ENCODE measurements at regions not wholly inside any gene's neighbourhood (a gene's known extent, or its start where the extent isn't known, plus 50 kb on each side); places are given as distances from the start of the nearest gene placed in this dataset.

GRCh38 chr16:50899951-50900350, 158.1 kb downstream of the CYLD start:
- H3K4me1 ChIP-seq (replicated peaks in 1 of 4; ENCODE audit: control insufficient read depth in 3 of 4, insufficient read depth in 4 of 4, low read length in 3 of 4) = no peaks in the 10 kb centered on the region
- H2BK5ac ChIP-seq (ENCODE audit: low read depth, low read length) = no peak overlapping the region
- H3K18ac ChIP-seq (ENCODE audit: extremely low read depth, low read length) = no peak overlapping the region
- no peaks in the 10 kb centered on the region for H3K79me1 ChIP-seq (ENCODE audit: low read depth, low read length)
- H3K4ac ChIP-seq (replicated peaks; ENCODE audit: insufficient read length, low read depth, low read length) = no peak overlapping the region
- no peak overlapping the region for H4K91ac ChIP-seq (replicated peaks; ENCODE audit: insufficient read length, low read length)
- FAIRE-seq = no peak
- no peak overlapping the region for H2BK120ac ChIP-seq (replicated peaks; ENCODE audit: low read depth, low read length)
- no peak overlapping the region for H2AFZ ChIP-seq (ENCODE audit: low read length)
- no peaks in the 10 kb centered on the region for H3K23me2 ChIP-seq (ENCODE audit: low read depth, low read length)
- WGBS, 2 experiments (ENCODE audit: extremely low coverage in 1 of 2, insufficient coverage in 1 of 2, insufficient read length in 1 of 2, insufficient replicate concordance in 2 of 2, low coverage in 1 of 2, low lambda C conversion rate in 2 of 2, missing lambda C conversion rate in 1 of 2) = 95% methylated on average over 2 of the region's 2 CpGs; no CpG with 5 or more reads in 1 of the 2 experiments
- no peak overlapping the region for H3K14ac ChIP-seq (ENCODE audit: insufficient read length)
- H3K27ac ChIP-seq (ENCODE audit: low read depth, low read length) = no peak overlapping the region
- no peak overlapping the region; the same call in 1 of the 2 replicates for H4K8ac ChIP-seq (ENCODE audit: extremely low read depth, insufficient read depth, low read length)
- no peak overlapping the region for H3K4me3 ChIP-seq (ENCODE audit: extremely low read depth in 1 of 4, insufficient read depth in 2 of 4, low read depth in 3 of 4, low read length in 4 of 4)
- no peaks in the 10 kb centered on the region for H3K79me2 ChIP-seq (ENCODE audit: control insufficient read depth in 1 of 2, insufficient read depth in 2 of 2, low read length in 2 of 2)
- H2BK20ac ChIP-seq (ENCODE audit: low read length) = no peak overlapping the region
- H3K36me3 ChIP-seq (ENCODE audit: control insufficient read depth in 2 of 4, insufficient read depth in 4 of 4, low read length in 3 of 4) = no peaks in the 10 kb centered on the region
- no peak overlapping the region for H3K9ac ChIP-seq (replicated peaks in 1 of 4; ENCODE audit: extremely low read depth in 1 of 4, low read depth in 3 of 4, low read length in 3 of 4)
- POLR2A ChIA-PET (ENCODE audit: partially characterized antibody) = no interaction called here
- no peak overlapping the region for H2BK15ac ChIP-seq (ENCODE audit: low read length)
- H4K20me1 ChIP-seq (replicated peaks in 1 of 2; ENCODE audit: control insufficient read depth in 1 of 2, insufficient read depth in 2 of 2, low read length in 2 of 2) = peaks cover 0 to 2% of the 10 kb centered on the region in 2 experiments
- H4K5ac ChIP-seq (ENCODE audit: insufficient read length, low read depth, low read length) = no peak overlapping the region
- no peak overlapping the region for H2AK5ac ChIP-seq (ENCODE audit: low read depth, low read length)
- no peak overlapping the region for H2BK12ac ChIP-seq (ENCODE audit: low read depth, low read length)
- H3K56ac ChIP-seq (replicated peaks; ENCODE audit: insufficient read length, low read depth, low read length) = no peak overlapping the region
- CTCF ChIA-PET (ENCODE audit: partially characterized antibody) = interaction anchor here (1.2 kb wide), 2 partner anchors 25 to 38 kb away, joined by 3 read pairs; no protein-coding TSS in a partner anchor
- no peak overlapping the region for H3K23ac ChIP-seq (ENCODE audit: insufficient read length)
- no peaks in the 10 kb centered on the region for H3K27me3 ChIP-seq (replicated peaks in 1 of 4; ENCODE audit: control insufficient read depth in 3 of 4, extremely low read depth in 1 of 4, insufficient read depth in 3 of 4, low read length in 3 of 4)
- no peak for DNase-seq (ENCODE audit: low read depth in 1 of 2, low spot score in 2 of 2)
- no peak overlapping the region for H3K4me2 ChIP-seq (ENCODE audit: insufficient read depth in 1 of 2, low read depth in 2 of 2, low read length in 2 of 2)
- H3K9me3 ChIP-seq (ENCODE audit: insufficient read depth in 2 of 2, low read depth in 1 of 2, low read length in 1 of 2) = no peaks in the 10 kb centered on the region
- TF ChIP-seq RBBP5 (IDR thresholded peaks at IDR 0.05; ENCODE audit: borderline replicate concordance, low read depth, low read length) (no peak), EP300 (IDR thresholded peaks at IDR 0.05; ENCODE audit: borderline replicate concordance in 1 of 2, low read depth in 2 of 2, low read length in 2 of 2) (no peak)
